HG03103 (cell line): ENCODE measurements at regions not wholly inside any gene's neighbourhood (a gene's known extent, or its start where the extent isn't known, plus 50 kb on each side); places are given as distances from the start of the nearest gene placed in this dataset.
A peak's percentile ranks its signal among the peaks of the same experiment; 100 is the strongest.
"Not testable (repeated sequence)": the region's sequence is repeated elsewhere in the genome, so short reads cannot be mapped to it uniquely, and the experiment has no call there.

Experiments used
- ATAC-seq: cut with Tn5 transposase; IDR thresholded peaks from one replicate; pipeline ENCODE4 v1.9.1; 2021; ENCODE audit warnings: low read depth; ENCODE audit not compliant: unreplicated experiment

DNA sequence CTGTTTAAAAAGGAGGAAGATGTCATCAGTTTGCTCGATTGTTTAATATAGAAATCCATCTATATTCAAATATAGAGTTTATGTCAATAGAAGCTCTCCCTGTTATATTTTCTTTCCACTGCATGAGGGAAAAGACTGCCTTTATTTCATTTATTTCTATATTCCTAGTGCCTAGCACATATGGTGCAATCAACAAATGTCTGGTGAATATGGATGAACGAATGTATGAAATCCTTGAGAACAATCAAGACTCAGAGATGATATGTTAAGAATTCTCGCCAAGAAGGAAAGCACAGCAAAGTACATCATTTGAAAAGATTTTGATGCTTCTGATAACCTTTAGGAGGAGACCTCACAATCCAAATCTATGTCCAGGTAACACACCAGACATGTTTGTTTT lies 296.0 kb upstream of the LMO3 start:
- no peak for ATAC-seq

DNA sequence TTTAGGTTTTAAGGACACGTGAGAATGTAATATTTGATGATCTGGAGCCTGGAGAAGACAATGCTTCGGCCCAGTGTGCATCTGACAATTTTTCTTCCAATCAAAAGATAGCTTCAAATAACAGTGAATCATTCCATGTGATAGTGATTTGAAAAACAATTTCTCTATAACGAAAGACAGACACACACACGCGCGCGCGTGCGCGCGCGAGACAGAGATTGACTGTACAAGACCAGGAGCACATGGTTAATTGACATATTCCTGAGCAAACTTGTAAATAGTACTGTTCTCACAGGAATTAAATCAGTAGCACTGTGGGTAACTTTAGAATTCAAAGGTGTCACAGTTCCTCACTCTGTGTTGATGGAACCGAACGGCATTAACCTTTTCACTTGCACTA lies 287.5 kb upstream of the LMO3 start:
- no peak for ATAC-seq

- ATAC-seq, result no peak
Measured at GRCh38 chr12:16891673-16892072, 285.7 kb upstream of the LMO3 start.

GRCh38 chr12:16884819-16885218 lies 278.9 kb upstream of the LMO3 start:
- ATAC-seq, result no peak

DNA sequence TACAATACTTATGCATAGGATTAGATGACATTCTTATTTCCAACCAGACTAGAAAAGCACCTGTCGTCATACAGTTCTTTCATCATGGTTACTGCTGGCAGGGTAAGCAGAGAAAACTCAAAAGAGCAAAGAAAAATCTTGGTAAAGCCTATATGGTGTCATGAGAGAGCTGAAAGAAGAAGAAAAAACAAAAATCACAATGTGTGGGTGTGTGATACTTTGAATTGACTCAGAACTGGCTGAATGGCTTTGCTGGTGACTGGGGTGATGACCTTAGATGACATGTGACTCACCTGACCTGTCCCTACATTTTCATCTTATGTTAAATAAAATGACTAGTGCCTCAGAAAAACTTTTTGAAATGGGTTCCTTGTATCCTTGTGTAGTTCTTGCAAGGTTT lies 278.1 kb upstream of the LMO3 start:
- ATAC-seq, result no peak

DNA sequence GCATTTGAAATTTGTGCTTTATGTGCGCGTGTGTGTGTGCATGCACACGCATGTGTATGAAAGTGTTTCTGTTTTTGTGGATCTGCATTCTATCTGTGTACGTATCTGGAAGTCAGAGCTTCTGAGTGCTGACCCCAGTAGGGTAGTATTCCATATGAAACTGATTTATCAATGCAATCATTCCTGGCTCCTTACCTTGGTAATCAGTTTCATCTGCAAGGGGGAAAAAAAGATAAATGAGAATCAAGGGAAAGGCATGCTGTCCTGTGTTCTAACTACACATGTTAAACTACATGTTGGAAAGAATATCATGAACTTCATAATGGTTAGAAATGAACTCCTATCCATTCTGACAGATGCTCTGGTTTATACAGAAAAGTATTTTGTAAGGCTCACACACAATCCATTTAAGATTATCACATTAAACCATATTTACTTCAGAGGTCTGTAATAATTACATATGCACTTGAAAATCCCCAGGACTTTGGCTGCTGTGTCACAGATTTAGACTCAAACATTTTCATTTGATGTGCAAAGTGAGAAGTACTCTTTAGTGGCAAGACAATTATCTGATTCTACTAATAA lies 276.1 kb upstream of the LMO3 start:
- no peak for ATAC-seq

DNA sequence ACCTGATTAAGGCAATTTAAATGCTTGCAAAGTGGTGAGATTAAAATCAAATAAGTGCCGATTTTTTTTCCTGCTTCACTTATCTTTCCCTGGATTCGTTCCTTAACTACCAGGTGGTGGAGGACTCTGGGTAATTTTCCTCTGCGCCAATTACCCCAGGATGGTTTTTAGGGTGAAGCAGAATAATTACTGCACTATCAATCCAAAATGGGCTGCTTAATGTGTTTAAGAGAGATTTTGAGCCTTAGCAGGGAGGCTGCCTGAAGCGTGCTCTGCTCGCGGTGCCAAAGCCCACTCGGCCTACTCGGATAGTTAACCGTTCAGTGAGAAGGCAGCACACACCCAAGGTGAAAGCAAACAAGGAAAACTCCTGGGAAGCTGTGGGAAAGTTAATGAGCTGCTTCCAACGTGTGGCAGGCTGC lies 274.9 kb upstream of the LMO3 start:
- no peak for ATAC-seq

DNA sequence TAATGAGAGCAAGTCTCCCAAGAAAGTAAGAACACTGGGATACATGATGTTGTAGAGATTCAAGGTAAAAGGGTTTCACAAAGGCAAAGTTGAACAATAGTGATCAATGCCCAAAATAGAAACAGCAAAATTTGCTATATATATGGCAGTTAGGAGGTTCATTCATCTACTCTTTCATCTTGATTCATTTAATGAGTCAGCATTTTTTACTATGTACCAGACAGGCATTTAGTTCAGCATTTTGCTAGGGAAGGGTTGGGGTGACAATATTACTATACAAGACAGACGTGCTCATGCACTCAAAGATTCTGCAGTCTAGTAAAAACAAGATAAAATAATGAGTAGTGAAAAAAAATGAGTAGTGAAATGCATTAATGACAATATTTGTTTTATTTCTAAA lies 264.9 kb upstream of the LMO3 start:
- no peak for ATAC-seq

- ATAC-seq, result no peak
Measured at GRCh38 chr12:16863742-16864141, 257.8 kb upstream of the LMO3 start.

DNA sequence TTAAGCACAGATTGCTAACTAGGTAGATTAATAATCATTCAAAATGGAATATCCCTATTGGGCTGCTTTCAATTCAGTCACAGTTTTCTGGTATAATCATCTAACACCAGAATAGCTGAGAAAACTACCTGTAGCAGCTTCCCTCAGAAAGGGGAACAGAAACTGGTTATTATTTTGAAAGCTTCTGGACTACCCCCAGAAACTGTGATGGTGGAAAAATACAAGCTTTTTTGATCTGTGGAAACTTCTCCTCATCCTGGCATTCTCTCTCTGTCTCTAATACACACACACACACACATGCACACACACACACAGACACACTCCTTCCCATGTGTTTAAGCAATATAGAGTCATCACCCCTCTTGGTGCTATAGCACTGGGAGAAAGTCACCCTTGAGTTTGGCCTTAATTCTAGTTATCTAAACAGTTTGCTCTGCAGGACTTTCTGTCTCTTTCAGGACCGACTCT lies 251.5 kb upstream of the LMO3 start:
- ATAC-seq, result peak; percentile 85

- ATAC-seq, result no peak
Measured at GRCh38 chr12:16854465-16854864, 248.5 kb upstream of the LMO3 start.

GRCh38 chr12:16849473-16849872 lies 243.5 kb upstream of the LMO3 start:
- no peak for ATAC-seq

GRCh38 chr12:16844875-16845274 lies 238.9 kb upstream of the LMO3 start:
- no peak for ATAC-seq

DNA sequence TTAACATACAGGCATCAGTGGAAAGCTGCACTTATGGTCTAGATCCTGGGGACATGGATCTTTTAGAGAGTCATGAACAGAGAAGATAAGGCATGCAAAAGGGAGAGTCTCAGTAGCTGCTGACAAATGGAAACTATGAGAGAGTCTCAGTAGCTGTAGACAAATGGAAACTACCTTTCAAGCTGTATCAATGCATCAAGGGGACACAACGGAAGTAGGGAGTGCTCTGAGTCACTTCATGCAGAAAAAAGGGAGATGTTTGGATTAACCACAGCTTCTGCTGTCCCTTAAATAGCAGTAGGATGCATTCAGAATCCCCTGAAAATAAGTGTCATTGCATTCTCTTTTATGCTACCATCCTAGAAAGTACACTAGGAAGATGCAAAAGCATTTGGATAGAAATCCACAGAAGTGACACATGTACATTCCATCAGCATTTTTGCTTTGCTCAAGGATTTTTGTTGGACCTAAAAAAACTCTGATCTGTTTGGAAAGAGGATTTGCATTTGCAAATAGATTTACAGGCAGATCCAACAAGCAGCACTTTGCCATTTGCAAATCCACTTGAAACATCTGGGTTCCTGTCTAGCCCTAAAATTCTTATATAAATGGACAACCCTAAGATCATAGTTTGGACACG lies 227.5 kb upstream of the LMO3 start:
- ATAC-seq, result no peak

GRCh38 chr12:16828891-16829290 lies 222.9 kb upstream of the LMO3 start:
- ATAC-seq, result no peak

- ATAC-seq, result no peak
Measured at GRCh38 chr12:16807731-16808130, 201.8 kb upstream of the LMO3 start.

- ATAC-seq, result no peak
Measured at GRCh38 chr12:16796168-16796567, 190.2 kb upstream of the LMO3 start.

- ATAC-seq, result no peak
Measured at GRCh38 chr12:16789204-16789790, 183.3 kb upstream of the LMO3 start.

GRCh38 chr12:16788506-16789203 lies 182.7 kb upstream of the LMO3 start:
- ATAC-seq, result no peak

GRCh38 chr12:16785953-16786352 lies 180.0 kb upstream of the LMO3 start:
- no peak for ATAC-seq

DNA sequence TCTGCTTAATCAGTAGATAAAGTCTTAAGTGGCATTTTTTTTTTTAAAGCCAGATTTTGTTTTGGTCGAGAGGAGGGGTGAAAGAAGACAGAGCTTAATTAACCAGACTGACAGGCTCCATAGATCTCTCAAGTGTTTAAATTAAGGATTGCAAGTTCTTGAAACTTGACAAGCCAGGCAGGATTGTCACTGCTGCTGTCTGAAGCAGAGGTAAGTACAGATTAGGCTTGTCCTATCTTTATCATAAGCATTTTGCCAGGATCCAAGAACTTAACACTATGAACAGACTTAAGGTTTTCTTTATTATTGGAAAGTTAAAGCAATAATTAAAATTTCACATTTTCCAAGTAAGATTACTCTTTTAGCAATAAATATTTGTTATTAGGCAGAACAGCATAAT lies 179.6 kb upstream of the LMO3 start:
- no peak for ATAC-seq

GRCh38 chr12:16769129-16769528 lies 163.2 kb upstream of the LMO3 start:
- not testable (repeated sequence) for ATAC-seq
